ENCODE measurements at regions not wholly inside any gene's neighbourhood (a gene's known extent, or its start where the extent isn't known, plus 50 kb on each side); places are given as distances from the start of the nearest gene placed in this dataset.

- Histone ChIP-seq H3K27ac (no peak overlapping the region), H3K36me3 (no peaks in the 10 kb centered on the region), H3K4me1 (no peaks in the 10 kb centered on the region), H3K27me3 (no peaks in the 10 kb centered on the region), H3K4me3 (no peak overlapping the region), H3K9me3 (no peaks in the 10 kb centered on the region)
- TF ChIP-seq POLR2AphosphoS5 (IDR thresholded peaks at IDR 0.05; ENCODE audit: insufficient read depth in 1 of 2, low read depth in 1 of 2) (no peak), POLR2A (IDR thresholded peaks at IDR 0.05) (no peak), CTCF (IDR thresholded peaks at IDR 0.05) (no peak)
- intact Hi-C loops (cut with DNase I): no loop called here
- DNase-seq (ENCODE audit: extremely low spot score in 2 of 2): peak in 1 of 2 donors; percentile 67
Measured at GRCh38 chr4:26001816-26002215, 87.8 kb downstream of the SMIM20 start.

- DNase-seq (ENCODE audit: extremely low spot score in 2 of 2): peak in 1 of 2 donors; percentile 42
- intact Hi-C loops (cut with DNase I): no loop called here
- TF ChIP-seq POLR2AphosphoS5 (IDR thresholded peaks at IDR 0.05; ENCODE audit: insufficient read depth in 1 of 2, low read depth in 1 of 2) (no peak), CTCF (IDR thresholded peaks at IDR 0.05) (no peak), POLR2A (IDR thresholded peaks at IDR 0.05) (no peak)
- H3K27ac ChIP-seq: no peak overlapping the region
- no peaks in the 10 kb centered on the region for H3K36me3 ChIP-seq
- H3K27me3 ChIP-seq: no peaks in the 10 kb centered on the region
- H3K4me1 ChIP-seq: no peaks in the 10 kb centered on the region
- no peaks in the 10 kb centered on the region for H3K9me3 ChIP-seq
- H3K4me3 ChIP-seq: no peak overlapping the region
Measured at GRCh38 chr4:26003056-26003455, 89.0 kb downstream of the SMIM20 start.

- no peak overlapping the region for H3K27ac ChIP-seq
- no peak overlapping the region for H3K4me3 ChIP-seq
- no peaks in the 10 kb centered on the region for H3K27me3 ChIP-seq
- no peaks in the 10 kb centered on the region for H3K9me3 ChIP-seq
- TF ChIP-seq CTCF (IDR thresholded peaks at IDR 0.05): no peak
- H3K4me1 ChIP-seq: no peaks in the 10 kb centered on the region
- H3K36me3 ChIP-seq: no peaks in the 10 kb centered on the region
- DNase-seq (ENCODE audit: extremely low spot score in 2 of 2): no peak
- intact Hi-C loops (cut with DNase I): no loop called here
Measured at GRCh38 chr4:26004290-26004689, 90.3 kb downstream of the SMIM20 start.

GRCh38 chr4:26005764-26006163 lies 91.7 kb downstream of the SMIM20 start:
- Histone ChIP-seq H3K4me1 (no peaks in the 10 kb centered on the region), H3K9me3 (no peaks in the 10 kb centered on the region), H3K27me3 (no peaks in the 10 kb centered on the region), H3K4me3 (no peak overlapping the region), H3K36me3 (no peaks in the 10 kb centered on the region), H3K27ac (no peak overlapping the region)
- TF ChIP-seq POLR2AphosphoS5 (IDR thresholded peaks at IDR 0.05; ENCODE audit: insufficient read depth in 1 of 2, low read depth in 1 of 2) (no peak), POLR2A (IDR thresholded peaks at IDR 0.05) (no peak), CTCF (IDR thresholded peaks at IDR 0.05) (no peak)
- DNase-seq (ENCODE audit: extremely low spot score in 2 of 2): no peak
- intact Hi-C loops (cut with DNase I): no loop called here

- Histone ChIP-seq H3K27ac (no peak overlapping the region), H3K4me1 (no peaks in the 10 kb centered on the region), H3K9me3 (no peaks in the 10 kb centered on the region), H3K4me3 (no peak overlapping the region), H3K36me3 (no peaks in the 10 kb centered on the region), H3K27me3 (no peaks in the 10 kb centered on the region)
- intact Hi-C loops (cut with DNase I): no loop called here
- TF ChIP-seq POLR2AphosphoS5 (IDR thresholded peaks at IDR 0.05; ENCODE audit: insufficient read depth in 1 of 2, low read depth in 1 of 2): no peak
- no peak for DNase-seq (ENCODE audit: extremely low spot score in 2 of 2)
Measured at GRCh38 chr4:26008737-26009136, 94.7 kb downstream of the SMIM20 start.

GRCh38 chr4:26009502-26009901 lies 95.5 kb downstream of the SMIM20 start:
- intact Hi-C loops (cut with DNase I): no loop called here

More at GRCh38 chr4:26009502-26009901, 95.5 kb downstream of the SMIM20 start:
- Histone ChIP-seq H3K4me3 (no peak overlapping the region), H3K4me1 (peaks cover 6% of the 10 kb centered on the region), H3K9me3 (no peaks in the 10 kb centered on the region), H3K27ac (no peak overlapping the region), H3K27me3 (no peaks in the 10 kb centered on the region), H3K36me3 (no peaks in the 10 kb centered on the region)
- no peak for DNase-seq (ENCODE audit: extremely low spot score in 2 of 2)
- TF ChIP-seq POLR2AphosphoS5 (IDR thresholded peaks at IDR 0.05; ENCODE audit: insufficient read depth in 1 of 2, low read depth in 1 of 2) (no peak), CTCF (IDR thresholded peaks at IDR 0.05) (no peak), POLR2A (IDR thresholded peaks at IDR 0.05) (no peak)

Measured in vagina (tissue), 2 donors.